GM23248 (cell line): ENCODE measurements at regions not wholly inside any gene's neighbourhood (a gene's known extent, or its start where the extent isn't known, plus 50 kb on each side); places are given as distances from the start of the nearest gene placed in this dataset.

Experiments used
- EZH2 ChIP-seq: fragments of 200-600 bp; sonication (generic); IDR thresholded peaks from 2 replicates; pipeline ENCODE4 v1.6.1; 2018; ENCODE audit warnings: antibody characterized with exemption, mild to moderate bottlenecking; ENCODE audit not compliant: insufficient read depth, poor library complexity, severe bottlenecking
- EZH2phosphoT487 ChIP-seq: fragments of 200-600 bp; sonication (generic); IDR thresholded peaks from 2 replicates; pipeline ENCODE4 v1.6.1; 2018; ENCODE audit warnings: antibody characterized with exemption, moderate library complexity, mild to moderate bottlenecking, low read depth; ENCODE audit not compliant: insufficient read depth

DNA sequence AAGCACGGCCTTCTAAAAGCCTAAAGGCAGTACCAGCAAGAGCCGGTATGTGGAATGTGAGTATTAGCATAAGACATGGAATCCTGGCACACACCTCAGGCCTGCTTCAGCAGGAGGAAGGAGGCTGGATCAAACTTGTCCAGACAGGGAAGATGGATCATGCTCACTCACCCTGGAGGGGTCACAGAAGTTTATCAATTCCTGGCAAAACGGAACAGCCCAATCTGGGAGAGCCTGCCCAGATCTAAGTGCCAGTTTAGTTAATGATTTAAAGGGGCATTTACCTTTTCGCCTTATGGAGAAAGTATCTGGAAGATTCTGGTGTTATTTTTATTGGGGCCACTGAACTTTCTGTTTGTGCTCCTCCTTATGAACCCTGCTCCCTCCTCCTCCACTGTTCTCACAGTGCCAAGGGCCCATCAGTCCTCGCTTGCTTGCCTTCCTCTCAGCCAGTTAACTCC is 58.3 kb upstream of the NFE2L2 start:
- TF ChIP-seq EZH2, result no peak
- no peak for TF ChIP-seq EZH2phosphoT487
